Fibroblast of lung (primary cell): ENCODE measurements at regions not wholly inside any gene's neighbourhood (a gene's known extent, or its start where the extent isn't known, plus 50 kb on each side); places are given as distances from the start of the nearest gene placed in this dataset.

Experiments
- DNase-seq, 2 donors: peaks; one replicate each; pipeline versions ENCODE4 v3.0.0 to v3.0.0-alpha.2; 2010; ENCODE audit warnings: low read depth in 2 of 2
- H2AFZ ChIP-seq: 2 replicates; pipeline ENCODE4 v1.5.1; 2012; ENCODE audit warnings: low read length, control low read depth, inconsistent platforms
- H3K27ac ChIP-seq: 2 replicates; pipeline ENCODE4 v1.5.1; 2011; ENCODE audit warnings: low read length, control low read depth; ENCODE audit not compliant: insufficient read depth
- H3K27me3 ChIP-seq: 2 replicates; pipeline ENCODE4 v1.5.1; 2011; ENCODE audit warnings: mild to moderate bottlenecking, low read length; ENCODE audit not compliant: control insufficient read depth, insufficient read depth
- H3K36me3 ChIP-seq: 2 replicates; pipeline ENCODE4 v1.5.1; 2011; ENCODE audit warnings: low read length; ENCODE audit not compliant: control insufficient read depth, insufficient read depth
- H3K4me1 ChIP-seq: 2 replicates; pipeline ENCODE4 v1.5.1; 2011; ENCODE audit warnings: low read length; ENCODE audit not compliant: control insufficient read depth, insufficient read depth; ENCODE audit errors: extremely low read depth
- H3K4me2 ChIP-seq: 2 replicates; pipeline ENCODE4 v1.5.1; 2011; ENCODE audit warnings: low read length, control low read depth; ENCODE audit not compliant: insufficient read depth; ENCODE audit errors: extremely low read depth
- H3K4me3 ChIP-seq, 4 experiments: fragments of 200-600 bp in 1 of 4; sonication (generic) in 1 of 4; replicated peaks in 1 of 4; 2 replicates each; pipeline ENCODE4 v1.5.1; 2011 to 2016; ENCODE audit warnings: low read length in 4 of 4, low read depth in 3 of 4, mild to moderate bottlenecking in 3 of 4, control low read depth in 2 of 4, inconsistent platforms in 1 of 4, mixed read lengths in 1 of 4; ENCODE audit not compliant: insufficient read depth in 1 of 4; ENCODE audit errors: control extremely low read depth in 1 of 4
- H3K79me2 ChIP-seq: 2 replicates; pipeline ENCODE4 v1.5.1; 2012; ENCODE audit warnings: mild to moderate bottlenecking, low read length, inconsistent platforms; ENCODE audit not compliant: control insufficient read depth, insufficient read depth
- H3K9ac ChIP-seq: 2 replicates; pipeline ENCODE4 v1.5.1; 2011; ENCODE audit warnings: mild to moderate bottlenecking, low read length, control low read depth; ENCODE audit not compliant: insufficient read depth
- H3K9me3 ChIP-seq: 2 replicates; pipeline ENCODE4 v1.5.1; 2012; ENCODE audit warnings: low read depth, low read length; ENCODE audit not compliant: control insufficient read depth, insufficient read depth
- H4K20me1 ChIP-seq: 2 replicates; pipeline ENCODE4 v1.5.1; 2011; ENCODE audit warnings: low read length; ENCODE audit not compliant: control insufficient read depth, insufficient read depth; ENCODE audit errors: extremely low read depth
- CTCF ChIP-seq, 2 donors: IDR thresholded peaks in 1 of 2; conservative IDR thresholded peaks in 1 of 2; 1 replicate in 1 of 2; 2 replicates in 1 of 2; pipeline ENCODE4 v1.5.1; 2011 to 2012; ENCODE audit warnings: low read length in 2 of 2, control low read depth in 1 of 2, inconsistent platforms in 1 of 2, low read depth in 1 of 2, mild to moderate bottlenecking in 1 of 2
- EZH2 ChIP-seq: IDR thresholded peaks from 2 replicates; pipeline ENCODE4 v1.5.1; 2012; ENCODE audit warnings: low read length, control low read depth, mild to moderate bottlenecking; ENCODE audit errors: missing control alignments

GRCh38 chr10:128421371-128422160, 295.3 kb upstream of the MKI67 start:
- no peak for TF ChIP-seq CTCF (conservative IDR thresholded peaks at IDR 0.05 in 1 of 2, IDR thresholded peaks at IDR 0.05 in 1 of 2; ENCODE audit: low read depth in 1 of 2, low read length in 2 of 2)
- no peak for TF ChIP-seq EZH2
- DNase-seq, result no peak
- H3K4me2 ChIP-seq, result no peak overlapping the region
- H3K9ac ChIP-seq, result no peak overlapping the region
- no peak overlapping the region for H2AFZ ChIP-seq
- no peak overlapping the region for H3K4me3 ChIP-seq
- H3K9me3 ChIP-seq, result no peaks in the 10 kb centered on the region
- no peak overlapping the region for H3K27ac ChIP-seq
- H3K4me1 ChIP-seq, result no peaks in the 10 kb centered on the region
- H4K20me1 ChIP-seq, result no peaks in the 10 kb centered on the region
- H3K36me3 ChIP-seq, result no peaks in the 10 kb centered on the region
- no peaks in the 10 kb centered on the region for H3K79me2 ChIP-seq
- H3K27me3 ChIP-seq, result no peaks in the 10 kb centered on the region

DNA sequence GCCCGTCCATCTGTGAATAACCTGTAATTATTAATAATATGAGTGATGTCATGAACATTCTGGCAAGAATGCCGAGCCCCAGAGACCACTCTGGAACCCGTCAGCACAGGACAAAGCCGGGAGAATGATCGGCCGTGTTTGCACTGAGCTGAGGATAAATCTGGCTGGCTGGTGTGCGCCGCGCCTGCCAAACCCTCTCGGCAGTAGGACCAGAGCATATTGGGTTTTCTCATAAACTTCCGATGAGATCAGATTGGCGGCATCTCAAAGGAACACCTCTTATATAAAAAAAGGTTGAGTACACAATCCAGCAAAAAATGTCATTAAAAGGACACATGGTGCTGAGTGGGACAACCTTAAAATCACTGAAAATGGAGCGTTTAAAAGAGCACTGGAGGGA, 296.0 kb upstream of the MKI67 start:
- no peaks in the 10 kb centered on the region for H3K36me3 ChIP-seq
- no peak overlapping the region for H3K4me2 ChIP-seq
- no peaks in the 10 kb centered on the region for H3K4me1 ChIP-seq
- H3K4me3 ChIP-seq, result no peak overlapping the region
- no peaks in the 10 kb centered on the region for H4K20me1 ChIP-seq
- H3K79me2 ChIP-seq, result no peaks in the 10 kb centered on the region
- H2AFZ ChIP-seq, result no peak overlapping the region
- TF ChIP-seq CTCF (conservative IDR thresholded peaks at IDR 0.05 in 1 of 2, IDR thresholded peaks at IDR 0.05 in 1 of 2; ENCODE audit: low read depth in 1 of 2, low read length in 2 of 2), result no peak
- TF ChIP-seq EZH2, result no peak
- no peak for DNase-seq
- no peak overlapping the region for H3K27ac ChIP-seq
- no peaks in the 10 kb centered on the region for H3K9me3 ChIP-seq
- no peak overlapping the region for H3K9ac ChIP-seq
- H3K27me3 ChIP-seq, result no peaks in the 10 kb centered on the region

- Histone ChIP-seq H3K27ac (no peak overlapping the region), H3K4me2 (no peak overlapping the region), H3K9me3 (no peaks in the 10 kb centered on the region), H3K4me3 (no peak overlapping the region), H3K36me3 (no peaks in the 10 kb centered on the region), H3K4me1 (no peaks in the 10 kb centered on the region), H2AFZ (no peak overlapping the region), H3K27me3 (no peaks in the 10 kb centered on the region), H4K20me1 (no peaks in the 10 kb centered on the region), H3K9ac (no peak overlapping the region), H3K79me2 (no peaks in the 10 kb centered on the region)
- DNase-seq, result no peak
- TF ChIP-seq CTCF (conservative IDR thresholded peaks at IDR 0.05 in 1 of 2, IDR thresholded peaks at IDR 0.05 in 1 of 2; ENCODE audit: low read depth in 1 of 2, low read length in 2 of 2) (no peak), EZH2 (no peak)
These were observed 296.8 kb upstream of the MKI67 start for GRCh38 chr10:128422999-128423398.
